HEK293 (cell line): ENCODE measurements at regions not wholly inside any gene's neighbourhood (a gene's known extent, or its start where the extent isn't known, plus 50 kb on each side); places are given as distances from the start of the nearest gene placed in this dataset.

ENCODE experiments used
- CTCF ChIA-PET: fragments of 350-600 bp; formaldehyde crosslinking; extraction: SDS; loops from one replicate; lab custom pipeline; 2021; ENCODE audit warnings: antibody characterized with exemption; lab: Yijun Ruan, JAX
- POLR2A ChIA-PET: fragments of 300-600 bp; formaldehyde crosslinking; extraction: SDS; loops from one replicate; lab custom pipeline; 2020; ENCODE audit warnings: antibody characterized with exemption, inconsistent platforms; lab: Yijun Ruan, JAX
- H3K27ac ChIP-seq: fragments of 200-500 bp; sonication (Bioruptor generic); 2 replicates; pipeline ENCODE4 v1.5.1; 2014; ENCODE audit warnings: low read depth, low read length, control low read depth, inconsistent platforms; ENCODE audit errors: extremely low read depth
- H3K36me3 ChIP-seq, 2 experiments: fragments of 200-500 bp in 1 of 2; sonication (Bioruptor generic) in 1 of 2; 1 replicate in 1 of 2; 2 replicates in 1 of 2; pipeline ENCODE4 v1.5.1; 2014 to 2017; ENCODE audit warnings: inconsistent platforms in 2 of 2, low read length in 2 of 2; ENCODE audit not compliant: control insufficient read depth in 2 of 2, insufficient read depth in 1 of 2
- H3K4me1 ChIP-seq: fragments of 200-500 bp; sonication (Bioruptor generic); 2 replicates; pipeline ENCODE4 v1.5.1; 2014; ENCODE audit warnings: mild to moderate bottlenecking, low read length, inconsistent platforms; ENCODE audit not compliant: control insufficient read depth, insufficient read depth
- H3K4me3 ChIP-seq: 2 replicates; pipeline ENCODE4 v1.5.1; 2011; ENCODE audit warnings: low read depth, mild to moderate bottlenecking, control low read depth, low read length, moderate library complexity
- H3K9me3 ChIP-seq: fragments of 200-500 bp; sonication (Bioruptor generic); 2 replicates; pipeline ENCODE4 v1.5.1; 2014; ENCODE audit warnings: low read depth, low read length, inconsistent platforms; ENCODE audit not compliant: control insufficient read depth, insufficient read depth
- BCL11A ChIP-seq: fragments of 450-650 bp; formaldehyde crosslinking; IDR thresholded peaks from 2 replicates; pipeline ENCODE4 v1.5.1; 2016; ENCODE audit warnings: low read depth, missing biosample characterization, missing genetic modification characterization
- HOXA7 ChIP-seq: sonication (generic); formaldehyde crosslinking; IDR thresholded peaks from 2 replicates; pipeline ENCODE4 v1.8.1; 2022; ENCODE audit warnings: missing genetic modification reagents, borderline replicate concordance
- KLF16 ChIP-seq: fragments of 450-650 bp; formaldehyde crosslinking; IDR thresholded peaks from 2 replicates; pipeline ENCODE4 v1.5.1; 2017; ENCODE audit warnings: missing biosample characterization, missing genetic modification characterization
- SCRT2 ChIP-seq: fragments of 450-650 bp; formaldehyde crosslinking; IDR thresholded peaks from 2 replicates; pipeline ENCODE4 v1.5.1; 2016; ENCODE audit warnings: missing biosample characterization, missing genetic modification characterization
- TCF7L2 ChIP-seq: IDR thresholded peaks from 2 replicates; pipeline ENCODE4 v1.6.1; 2011; ENCODE audit warnings: low read depth, mild to moderate bottlenecking, inconsistent platforms, low read length, moderate library complexity, borderline replicate concordance
- YY1 ChIP-seq: fragments of 450-650 bp; formaldehyde crosslinking; IDR thresholded peaks from 2 replicates; pipeline ENCODE4 v1.5.1; 2018; ENCODE audit warnings: missing biosample characterization, missing genetic modification characterization
- ZBTB7A ChIP-seq: fragments of 450-650 bp; formaldehyde crosslinking; IDR thresholded peaks from 2 replicates; pipeline ENCODE4 v1.5.1; 2016; ENCODE audit warnings: low read depth, missing biosample characterization, missing genetic modification characterization
- ZFHX2 ChIP-seq: fragments of 450-650 bp; formaldehyde crosslinking; conservative IDR thresholded peaks from 2 replicates; pipeline ENCODE4 v1.5.1; 2016; ENCODE audit warnings: missing biosample characterization, missing genetic modification characterization
- ZNF121 ChIP-seq: fragments of 450-650 bp; formaldehyde crosslinking; IDR thresholded peaks from 2 replicates; pipeline ENCODE4 v1.5.1; 2016; ENCODE audit warnings: missing biosample characterization, missing genetic modification characterization
- ZNF138 ChIP-seq: fragments of 450-650 bp; formaldehyde crosslinking; IDR thresholded peaks from 2 replicates; pipeline ENCODE4 v1.5.1; 2016; ENCODE audit warnings: missing biosample characterization, missing genetic modification characterization, borderline replicate concordance
- ZNF140 ChIP-seq: fragments of 450-650 bp; formaldehyde crosslinking; IDR thresholded peaks from 2 replicates; pipeline ENCODE4 v1.5.1; 2016; ENCODE audit warnings: missing biosample characterization, missing genetic modification characterization
- ZNF221 ChIP-seq: fragments of 450-650 bp; formaldehyde crosslinking; IDR thresholded peaks from 2 replicates; pipeline ENCODE4 v1.5.1; 2017; ENCODE audit warnings: missing biosample characterization, missing genetic modification characterization, borderline replicate concordance
- ZNF24 ChIP-seq: fragments of 450-650 bp; formaldehyde crosslinking; IDR thresholded peaks from 2 replicates; pipeline ENCODE4 v1.5.1; 2016; ENCODE audit warnings: missing biosample characterization, missing genetic modification characterization
- ZNF350 ChIP-seq: fragments of 450-650 bp; formaldehyde crosslinking; IDR thresholded peaks from 2 replicates; pipeline ENCODE4 v1.5.0; 2017; ENCODE audit warnings: missing biosample characterization, mild to moderate bottlenecking, missing genetic modification characterization
- ZNF366 ChIP-seq: fragments of 450-650 bp; formaldehyde crosslinking; conservative IDR thresholded peaks from 2 replicates; pipeline ENCODE4 v1.5.1; 2016; ENCODE audit warnings: missing biosample characterization, missing genetic modification characterization
- ZNF426 ChIP-seq: fragments of 450-650 bp; formaldehyde crosslinking; IDR thresholded peaks from 2 replicates; pipeline ENCODE4 v1.5.1; 2017; ENCODE audit warnings: missing biosample characterization, missing genetic modification characterization, mild to moderate bottlenecking, inconsistent platforms, moderate library complexity
- ZNF548 ChIP-seq: fragments of 450-650 bp; formaldehyde crosslinking; IDR thresholded peaks from 2 replicates; pipeline ENCODE4 v1.5.1; 2016; ENCODE audit warnings: missing biosample characterization, missing genetic modification characterization
- ZNF560 ChIP-seq: fragments of 450-650 bp; formaldehyde crosslinking; IDR thresholded peaks from 2 replicates; pipeline ENCODE4 v1.5.1; 2017; ENCODE audit warnings: missing biosample characterization, missing genetic modification characterization, borderline replicate concordance
- ZNF600 ChIP-seq: fragments of 450-650 bp; formaldehyde crosslinking; IDR thresholded peaks from 2 replicates; pipeline ENCODE4 v1.5.1; 2016; ENCODE audit warnings: missing biosample characterization, missing genetic modification characterization
- ZNF623 ChIP-seq: fragments of 450-650 bp; formaldehyde crosslinking; IDR thresholded peaks from 2 replicates; pipeline ENCODE4 v1.5.1; 2016; ENCODE audit warnings: missing biosample characterization, missing genetic modification characterization
- ZNF664 ChIP-seq: fragments of 450-650 bp; formaldehyde crosslinking; IDR thresholded peaks from 2 replicates; pipeline ENCODE4 v1.5.1; 2016; ENCODE audit warnings: missing biosample characterization, missing genetic modification characterization
- ZNF747 ChIP-seq: fragments of 450-650 bp; formaldehyde crosslinking; IDR thresholded peaks from 2 replicates; pipeline ENCODE4 v1.5.1; 2016; ENCODE audit warnings: missing biosample characterization, missing genetic modification characterization
- ZNF830 ChIP-seq: fragments of 450-650 bp; IDR thresholded peaks from 2 replicates; pipeline ENCODE4 v1.5.0; 2018; ENCODE audit warnings: missing biosample characterization, missing genetic modification characterization, low read depth, mild to moderate bottlenecking, moderate library complexity
- ZNF837 ChIP-seq: fragments of 450-650 bp; formaldehyde crosslinking; IDR thresholded peaks from 2 replicates; pipeline ENCODE4 v1.5.1; 2016; ENCODE audit warnings: missing biosample characterization, missing genetic modification characterization
- TF ChIP-seq, protein P1 (sequence below): fragments of 450-650 bp; formaldehyde crosslinking; IDR thresholded peaks from 2 replicates; pipeline ENCODE4 v1.5.1; 2016; ENCODE audit warnings: missing biosample characterization, missing genetic modification characterization, borderline replicate concordance
- TF ChIP-seq, protein P2 (sequence below): fragments of 450-650 bp; formaldehyde crosslinking; IDR thresholded peaks from 2 replicates; pipeline ENCODE4 v1.5.1; 2017; ENCODE audit warnings: missing biosample characterization, missing genetic modification characterization

DNA sequence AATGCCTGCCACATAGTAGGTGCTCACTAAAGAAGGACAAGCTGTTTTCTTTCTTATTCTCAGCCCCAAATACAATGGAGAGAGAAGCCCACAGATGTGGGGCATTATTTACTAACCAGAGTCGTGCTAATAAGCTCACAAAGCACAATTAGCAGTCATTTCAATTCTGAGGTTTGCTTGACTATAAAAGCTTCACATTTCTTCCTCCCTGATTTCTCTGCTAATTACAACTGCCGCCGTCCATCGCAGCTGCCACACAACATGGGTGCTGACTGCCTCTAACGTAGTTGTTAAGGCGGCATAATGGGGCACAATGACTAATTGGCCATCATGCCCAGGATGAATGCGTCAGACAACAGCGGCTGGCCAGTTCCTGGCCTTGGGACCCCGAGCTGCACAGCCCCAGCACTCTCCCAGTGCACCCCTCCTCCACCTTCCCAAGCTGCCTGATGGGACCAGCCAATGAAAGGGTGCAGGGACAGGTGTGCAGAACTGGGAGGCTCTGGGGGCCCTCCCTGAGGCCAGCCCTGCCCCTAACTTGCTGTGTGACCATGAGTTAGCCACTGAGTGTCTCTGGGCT lies 109.2 kb downstream of the CCT6B start:
- ChIA-PET POLR2A (no interaction called here), CTCF (interaction anchor here (0.6 to 0.7 kb wide), 3 partner anchors 35 to 145 kb away, joined by 3 read pairs; no protein-coding TSS in a partner anchor)
- Histone ChIP-seq H3K27ac (no peak overlapping the region), H3K36me3 (no peaks in the 10 kb centered on the region), H3K9me3 (no peaks in the 10 kb centered on the region)
- TF ChIP-seq ZNF747 (tag by site-specific recombination) (no peak), ZNF830 (no peak), ZNF664 (tag by site-specific recombination) (no peak), ZNF600 (no peak), ZNF426 (no peak), ZNF560 (tag by site-specific recombination) (no peak), ZBTB7A (tag by site-specific recombination) (no peak), KLF16 (no peak), ZNF138 (tag by site-specific recombination) (no peak), SCRT2 (tag by site-specific recombination) (no peak), ZNF366 (tag by site-specific recombination) (no peak), ZNF350 (tag by site-specific recombination) (no peak), HOXA7 (CRISPR knock-in tag) (no peak), YY1 (tag by site-specific recombination) (no peak), ZNF121 (no peak), ZNF140 (tag by site-specific recombination) (no peak), ZFHX2 (tag by site-specific recombination) (no peak), ZNF24 (tag by site-specific recombination) (no peak), BCL11A (tag by site-specific recombination) (no peak)
- TF ChIP-seq, protein P1, sequence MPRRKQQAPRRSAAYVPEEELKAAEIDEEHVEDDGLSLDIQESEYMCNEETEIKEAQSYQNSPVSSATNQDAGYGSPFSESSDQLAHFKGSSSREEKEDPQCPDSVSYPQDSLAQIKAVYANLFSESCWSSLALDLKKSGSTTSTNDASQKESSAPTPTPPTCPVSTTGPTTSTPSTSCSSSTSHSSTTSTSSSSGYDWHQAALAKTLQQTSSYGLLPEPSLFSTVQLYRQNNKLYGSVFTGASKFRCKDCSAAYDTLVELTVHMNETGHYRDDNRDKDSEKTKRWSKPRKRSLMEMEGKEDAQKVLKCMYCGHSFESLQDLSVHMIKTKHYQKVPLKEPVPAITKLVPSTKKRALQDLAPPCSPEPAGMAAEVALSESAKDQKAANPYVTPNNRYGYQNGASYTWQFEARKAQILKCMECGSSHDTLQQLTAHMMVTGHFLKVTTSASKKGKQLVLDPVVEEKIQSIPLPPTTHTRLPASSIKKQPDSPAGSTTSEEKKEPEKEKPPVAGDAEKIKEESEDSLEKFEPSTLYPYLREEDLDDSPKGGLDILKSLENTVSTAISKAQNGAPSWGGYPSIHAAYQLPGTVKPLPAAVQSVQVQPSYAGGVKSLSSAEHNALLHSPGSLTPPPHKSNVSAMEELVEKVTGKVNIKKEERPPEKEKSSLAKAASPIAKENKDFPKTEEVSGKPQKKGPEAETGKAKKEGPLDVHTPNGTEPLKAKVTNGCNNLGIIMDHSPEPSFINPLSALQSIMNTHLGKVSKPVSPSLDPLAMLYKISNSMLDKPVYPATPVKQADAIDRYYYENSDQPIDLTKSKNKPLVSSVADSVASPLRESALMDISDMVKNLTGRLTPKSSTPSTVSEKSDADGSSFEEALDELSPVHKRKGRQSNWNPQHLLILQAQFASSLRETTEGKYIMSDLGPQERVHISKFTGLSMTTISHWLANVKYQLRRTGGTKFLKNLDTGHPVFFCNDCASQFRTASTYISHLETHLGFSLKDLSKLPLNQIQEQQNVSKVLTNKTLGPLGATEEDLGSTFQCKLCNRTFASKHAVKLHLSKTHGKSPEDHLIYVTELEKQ, result no peak
- TF ChIP-seq, all 188 proteins: peak for 0
- H3K4me3 ChIP-seq, result no peak overlapping the region
- no peaks in the 10 kb centered on the region for H3K4me1 ChIP-seq

DNA sequence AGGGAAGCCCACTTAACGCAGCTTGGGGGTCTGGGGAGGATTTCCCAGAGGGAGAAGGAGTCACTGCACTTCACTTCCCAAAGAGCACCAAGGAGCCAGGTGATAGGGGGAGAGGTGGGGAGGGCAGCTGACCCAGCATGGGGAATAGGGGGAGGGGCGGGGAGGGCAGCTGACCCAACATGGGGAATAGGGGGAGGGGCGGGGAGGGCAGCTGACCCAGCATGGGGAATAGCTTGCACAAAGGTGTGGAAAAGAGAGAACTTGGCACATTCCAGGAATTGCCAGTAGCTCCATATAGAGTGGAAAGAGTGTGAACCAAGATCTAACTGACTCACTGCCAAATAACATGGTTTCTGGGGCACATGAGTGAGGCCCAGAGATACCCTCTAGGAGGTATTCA lies 110.3 kb downstream of the CCT6B start:
- no peak overlapping the region for H3K4me3 ChIP-seq
- ChIA-PET CTCF (no interaction called here), POLR2A (no interaction called here)
- no peaks in the 10 kb centered on the region for H3K36me3 ChIP-seq
- no peaks in the 10 kb centered on the region for H3K9me3 ChIP-seq
- H3K4me1 ChIP-seq, result no peaks in the 10 kb centered on the region
- H3K27ac ChIP-seq, result no peak overlapping the region
- TF ChIP-seq, protein P2, sequence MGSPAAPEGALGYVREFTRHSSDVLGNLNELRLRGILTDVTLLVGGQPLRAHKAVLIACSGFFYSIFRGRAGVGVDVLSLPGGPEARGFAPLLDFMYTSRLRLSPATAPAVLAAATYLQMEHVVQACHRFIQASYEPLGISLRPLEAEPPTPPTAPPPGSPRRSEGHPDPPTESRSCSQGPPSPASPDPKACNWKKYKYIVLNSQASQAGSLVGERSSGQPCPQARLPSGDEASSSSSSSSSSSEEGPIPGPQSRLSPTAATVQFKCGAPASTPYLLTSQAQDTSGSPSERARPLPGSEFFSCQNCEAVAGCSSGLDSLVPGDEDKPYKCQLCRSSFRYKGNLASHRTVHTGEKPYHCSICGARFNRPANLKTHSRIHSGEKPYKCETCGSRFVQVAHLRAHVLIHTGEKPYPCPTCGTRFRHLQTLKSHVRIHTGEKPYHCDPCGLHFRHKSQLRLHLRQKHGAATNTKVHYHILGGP (tag by site-specific recombination), result no peak
- TF ChIP-seq ZNF830 (no peak), TCF7L2 (no peak), ZNF837 (tag by site-specific recombination) (no peak), ZNF221 (no peak), ZNF548 (no peak), ZNF560 (tag by site-specific recombination) (no peak), ZNF623 (tag by site-specific recombination) (no peak)
